ENCODE measurements at regions not wholly inside any gene's neighbourhood (a gene's known extent, or its start where the extent isn't known, plus 50 kb on each side); places are given as distances from the start of the nearest gene placed in this dataset.

DNA sequence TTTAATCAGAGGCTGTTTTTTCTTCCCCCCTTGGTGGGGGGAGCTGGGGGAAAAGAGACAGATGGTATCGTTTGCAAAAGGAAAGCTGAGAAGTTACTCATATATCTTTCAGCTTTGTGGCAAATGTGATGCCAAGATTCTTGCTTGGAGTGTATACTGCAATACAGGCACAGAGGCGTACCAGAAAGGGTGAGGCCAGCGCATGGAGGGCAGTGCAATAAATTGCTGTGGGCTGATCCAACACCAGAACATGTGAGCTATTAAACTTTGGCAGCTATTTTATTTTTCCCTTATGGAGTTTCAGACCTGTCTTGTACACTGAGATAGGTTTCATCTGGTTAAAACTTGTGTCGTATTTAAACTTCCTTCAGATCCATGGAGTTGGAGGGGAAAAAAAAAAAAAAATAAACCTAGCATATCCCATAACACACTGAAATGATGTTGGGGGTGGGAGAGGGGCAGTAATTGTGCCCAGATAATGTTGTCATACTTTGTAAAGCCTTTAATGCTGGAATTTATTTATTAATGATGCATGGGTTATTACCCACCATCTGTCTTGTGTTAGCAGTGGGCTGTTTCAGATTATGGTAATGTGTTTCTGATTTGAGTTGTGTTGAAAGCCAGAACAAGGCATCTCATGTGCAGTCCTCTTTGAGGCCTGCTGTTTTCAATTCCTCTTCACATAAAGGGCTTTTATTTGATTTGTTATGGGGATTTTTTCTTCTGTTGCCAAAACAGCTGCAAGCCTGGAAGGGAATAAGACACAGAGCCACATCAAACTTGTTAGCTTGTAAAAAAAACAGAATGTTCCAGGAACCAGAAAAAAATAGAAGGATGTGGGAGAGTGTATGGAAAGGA is 891.3 kb downstream of the TLE1 start:
- no peak for TF ChIP-seq CTCF (IDR thresholded peaks at IDR 0.05; ENCODE audit: control extremely low read depth, extremely low read depth, low read depth, missing control alignments)
- ChIA-PET POLR2A (no interaction called here), CTCF (no interaction called here)
- DNase-seq (ENCODE audit: extremely low spot score): no peak

- ChIA-PET POLR2A (no interaction called here), CTCF (interaction anchor here (1.2 kb wide), 1 partner anchor 20 kb away, joined by 3 read pairs; no protein-coding TSS in a partner anchor)
- no peak for DNase-seq (ENCODE audit: extremely low spot score)
- no peak for TF ChIP-seq CTCF (IDR thresholded peaks at IDR 0.05; ENCODE audit: control extremely low read depth, extremely low read depth, low read depth, missing control alignments)
These were observed 892.1 kb downstream of the TLE1 start for GRCh38 chr9:80797101-80797829.

- no peak for TF ChIP-seq CTCF (IDR thresholded peaks at IDR 0.05; ENCODE audit: control extremely low read depth, extremely low read depth, low read depth, missing control alignments)
- DNase-seq (ENCODE audit: extremely low spot score): no peak
- POLR2A ChIA-PET: no interaction called here
- CTCF ChIA-PET: interaction anchor here (1.2 kb wide), 1 partner anchor 19 kb away, joined by 3 read pairs; no protein-coding TSS in a partner anchor
These were observed 892.7 kb downstream of the TLE1 start for GRCh38 chr9:80796632-80797031.

GRCh38 chr9:80794197-80794596 is 895.1 kb downstream of the TLE1 start:
- DNase-seq (ENCODE audit: extremely low spot score): no peak
- CTCF ChIA-PET: interaction anchor here (1.3 to 1.6 kb wide), 2 partner anchors 9 to 23 kb away, joined by 3 to 7 read pairs; no protein-coding TSS in a partner anchor
- POLR2A ChIA-PET: no interaction called here
- TF ChIP-seq CTCF (IDR thresholded peaks at IDR 0.05; ENCODE audit: control extremely low read depth, extremely low read depth, low read depth, missing control alignments): no peak

- ChIA-PET CTCF (interaction anchor here (1.3 kb wide), 1 partner anchor 22 kb away, joined by 3 read pairs; no protein-coding TSS in a partner anchor), POLR2A (no interaction called here)
- no peak for DNase-seq (ENCODE audit: extremely low spot score)
- no peak for TF ChIP-seq CTCF (IDR thresholded peaks at IDR 0.05; ENCODE audit: control extremely low read depth, extremely low read depth, low read depth, missing control alignments)
These were observed 895.6 kb downstream of the TLE1 start for GRCh38 chr9:80793706-80794105.

- ChIA-PET POLR2A (no interaction called here), CTCF (no interaction called here)
- DNase-seq (ENCODE audit: extremely low spot score): no peak
- TF ChIP-seq CTCF (IDR thresholded peaks at IDR 0.05; ENCODE audit: control extremely low read depth, extremely low read depth, low read depth, missing control alignments): no peak
These were observed 896.6 kb downstream of the TLE1 start for GRCh38 chr9:80792726-80793125.

Measured in GM10248 (cell line).